ENCODE measurements at regions not wholly inside any gene's neighbourhood (a gene's known extent, or its start where the extent isn't known, plus 50 kb on each side); places are given as distances from the start of the nearest gene placed in this dataset.

DNA sequence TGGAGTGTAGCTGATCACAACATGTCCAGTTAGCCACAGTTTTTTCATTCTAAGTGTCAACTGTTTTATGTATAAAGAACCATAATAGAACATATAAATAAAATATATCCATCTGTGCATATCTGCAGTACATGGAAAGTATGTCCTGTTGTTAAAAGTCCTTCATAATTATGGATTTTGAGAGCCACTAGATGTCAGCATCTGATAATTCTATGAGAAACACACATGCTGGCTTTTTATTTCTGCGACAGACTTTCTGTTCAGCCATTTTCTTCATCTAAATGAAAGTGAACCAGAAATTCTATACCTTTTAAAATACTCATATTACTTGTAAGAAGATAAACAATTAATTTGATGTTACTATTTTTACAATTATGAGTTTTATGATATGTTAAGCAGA is 251.5 kb downstream of the GPM6A start:
- H3K9ac ChIP-seq (ENCODE audit: low read length) = no peak overlapping the region
- no peaks in the 10 kb centered on the region for H3K36me3 ChIP-seq (ENCODE audit: control insufficient read depth, insufficient read depth, low read length)
- no peaks in the 10 kb centered on the region for H3K27me3 ChIP-seq (ENCODE audit: control insufficient read depth, insufficient read depth, low read length)
- H3K4me3 ChIP-seq (ENCODE audit: low read depth, low read length) = no peak overlapping the region
- H3K27ac ChIP-seq (ENCODE audit: low read depth, low read length) = no peak overlapping the region
- H3K9me3 ChIP-seq (ENCODE audit: control insufficient read depth, insufficient read depth, low read depth, low read length) = no peaks in the 10 kb centered on the region
- H3K4me1 ChIP-seq (ENCODE audit: control insufficient read depth, insufficient read depth, low read length) = no peaks in the 10 kb centered on the region

DNA sequence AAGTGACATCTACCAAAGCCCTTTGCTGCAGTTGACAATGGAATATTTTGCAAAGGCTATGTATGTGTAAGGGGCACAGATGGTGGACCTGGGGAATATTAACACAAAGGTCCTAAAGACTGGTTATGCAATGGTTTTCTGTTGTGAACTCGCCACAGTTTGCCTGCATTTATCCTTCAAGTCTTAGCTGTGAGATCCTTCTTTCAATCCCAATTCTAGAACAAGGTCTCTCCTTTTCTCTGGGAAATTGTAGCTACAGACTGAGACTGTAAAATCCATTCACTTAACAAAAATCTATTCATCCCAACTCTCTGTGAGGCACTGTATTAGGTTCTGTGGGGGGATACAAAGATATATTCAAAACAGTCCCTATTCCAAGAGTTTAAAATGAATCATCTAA is 250.4 kb downstream of the GPM6A start:
- Histone ChIP-seq H3K9me3 (ENCODE audit: control insufficient read depth, insufficient read depth, low read depth, low read length) (no peaks in the 10 kb centered on the region), H3K4me3 (ENCODE audit: low read depth, low read length) (no peak overlapping the region), H3K36me3 (ENCODE audit: control insufficient read depth, insufficient read depth, low read length) (no peaks in the 10 kb centered on the region), H3K4me1 (ENCODE audit: control insufficient read depth, insufficient read depth, low read length) (no peaks in the 10 kb centered on the region), H3K27ac (ENCODE audit: low read depth, low read length) (no peak overlapping the region), H3K27me3 (ENCODE audit: control insufficient read depth, insufficient read depth, low read length) (no peaks in the 10 kb centered on the region), H3K9ac (ENCODE audit: low read length) (no peak overlapping the region)

DNA sequence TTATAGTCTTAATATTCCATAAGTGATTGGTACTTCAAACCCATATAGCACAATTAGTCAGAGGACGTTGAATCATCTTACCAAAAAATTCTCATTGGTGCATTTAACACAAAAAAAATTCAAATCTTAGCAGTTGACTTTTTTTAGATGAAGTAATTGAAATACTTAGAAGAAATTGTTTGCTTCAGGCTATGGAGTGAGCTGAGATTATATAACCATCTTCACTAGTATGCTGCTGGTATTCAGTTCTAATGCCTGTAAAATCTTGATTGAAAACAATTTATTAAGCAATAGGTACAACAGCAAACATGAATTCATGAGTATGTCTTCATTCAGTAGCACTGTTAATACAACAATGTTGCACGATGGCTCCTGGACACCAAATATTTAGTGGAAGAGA is 250.0 kb downstream of the GPM6A start:
- H3K4me3 ChIP-seq (ENCODE audit: low read depth, low read length) = no peak overlapping the region
- H3K4me1 ChIP-seq (ENCODE audit: control insufficient read depth, insufficient read depth, low read length) = no peaks in the 10 kb centered on the region
- H3K27me3 ChIP-seq (ENCODE audit: control insufficient read depth, insufficient read depth, low read length) = no peaks in the 10 kb centered on the region
- no peak overlapping the region for H3K9ac ChIP-seq (ENCODE audit: low read length)
- H3K27ac ChIP-seq (ENCODE audit: low read depth, low read length) = no peak overlapping the region
- no peaks in the 10 kb centered on the region for H3K36me3 ChIP-seq (ENCODE audit: control insufficient read depth, insufficient read depth, low read length)
- H3K9me3 ChIP-seq (ENCODE audit: control insufficient read depth, insufficient read depth, low read depth, low read length) = no peaks in the 10 kb centered on the region

DNA sequence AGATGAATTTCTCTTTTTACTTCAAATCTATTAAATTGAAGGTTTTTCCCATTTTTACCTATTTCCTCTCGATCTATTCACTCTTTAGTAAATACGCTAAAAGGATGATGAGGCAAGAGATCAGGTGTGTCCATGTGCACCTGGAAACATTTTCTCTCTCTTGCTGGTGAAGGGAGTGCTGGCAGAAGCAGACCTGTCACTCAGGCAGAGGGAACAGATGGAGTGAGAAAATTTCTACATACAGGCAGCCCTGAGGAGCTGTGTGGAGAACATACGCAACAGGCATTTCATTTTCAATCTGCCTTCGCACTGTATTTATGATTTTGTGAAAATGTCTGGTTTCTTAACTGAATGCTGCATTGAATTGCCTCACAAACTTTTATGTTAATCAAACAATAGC is 249.5 kb downstream of the GPM6A start:
- Histone ChIP-seq H3K9me3 (ENCODE audit: control insufficient read depth, insufficient read depth, low read depth, low read length) (no peaks in the 10 kb centered on the region), H3K4me1 (ENCODE audit: control insufficient read depth, insufficient read depth, low read length) (no peaks in the 10 kb centered on the region), H3K4me3 (ENCODE audit: low read depth, low read length) (no peak overlapping the region), H3K27ac (ENCODE audit: low read depth, low read length) (no peak overlapping the region), H3K27me3 (ENCODE audit: control insufficient read depth, insufficient read depth, low read length) (no peaks in the 10 kb centered on the region), H3K9ac (ENCODE audit: low read length) (no peak overlapping the region), H3K36me3 (ENCODE audit: control insufficient read depth, insufficient read depth, low read length) (no peaks in the 10 kb centered on the region)

Measured in HUES6 (cell line).